HepG2 (cell line): ENCODE measurements at regions not wholly inside any gene's neighbourhood (a gene's known extent, or its start where the extent isn't known, plus 50 kb on each side); places are given as distances from the start of the nearest gene placed in this dataset.

ENCODE experiments used
- ATAC-seq: fragments of 200-7000 bp; cut with Tn5 transposase; 3 replicates; pipeline ENCODE4 v1.9.1; 2020; ENCODE audit warnings: mild to moderate bottlenecking, moderate library complexity
- BruUV-seq: library from RNA; stranded (reverse); fragments of 400-500 nt; replicated peaks from 2 replicates; lab custom pipeline; 2021; lab: Mats Ljungman, UMichigan
- CTCF ChIA-PET: fragments of 300-600 bp; formaldehyde crosslinking; extraction: SDS; loops from one replicate; lab custom pipeline; 2021; ENCODE audit warnings: low total read pairs, inconsistent platforms, low intra/inter-chr PET ratio; lab: Yijun Ruan, JAX
- POLR2A ChIA-PET: fragments of 350-600 bp; sonication (Branson Sonifier 250); formaldehyde crosslinking; loops from one replicate; lab custom pipeline; 2020; ENCODE audit warnings: antibody characterized with exemption, inconsistent platforms; lab: Yijun Ruan, JAX
- DNase-seq: peaks from one replicate; pipeline ENCODE4 v3.0.0-alpha.2; 2015; ENCODE audit warnings: low spot score
- FAIRE-seq: peaks from 3 replicates; lab custom pipeline; 2011; peaks lifted over from hg19 to GRCh38; lab: Jason Lieb, UNC
- H2AFZ ChIP-seq: one replicate; pipeline ENCODE4 v1.6.1; 2011; ENCODE audit warnings: low read length, inconsistent platforms
- H3K27ac ChIP-seq: fragments of 300-600 bp; 3 replicates; pipeline ENCODE4 v1.8.0; 2011; ENCODE audit warnings: mixed run types, mild to moderate bottlenecking, mixed read lengths, low read length, inconsistent platforms; ENCODE audit not compliant: insufficient read depth; ENCODE audit errors: extremely low read length
- H3K27me3 ChIP-seq, 2 experiments: fragments of 200-600 bp in 1 of 2; 2 replicates in 1 of 2; 3 replicates in 1 of 2; pipeline versions ENCODE4 v1.6.0 to v1.8.0; 2011; ENCODE audit warnings: low read length in 2 of 2, mild to moderate bottlenecking in 2 of 2, moderate library complexity in 2 of 2, inconsistent platforms in 1 of 2; ENCODE audit not compliant: insufficient read depth in 2 of 2, control insufficient read depth in 1 of 2
- H3K36me3 ChIP-seq, 2 experiments: fragments of 200-600 bp in 1 of 2; replicated peaks in 1 of 2; 2 replicates in 1 of 2; 3 replicates in 1 of 2; pipeline versions ENCODE4 v1.5.1 to v1.8.0; 2011; ENCODE audit warnings: low read length in 2 of 2, inconsistent platforms in 1 of 2; ENCODE audit not compliant: insufficient read depth in 2 of 2, control insufficient read depth in 1 of 2
- H3K4me1 ChIP-seq: 2 replicates; pipeline ENCODE4 v1.5.1; 2012; ENCODE audit warnings: low read length, inconsistent platforms; ENCODE audit not compliant: insufficient read depth
- H3K4me2 ChIP-seq: 2 replicates; pipeline ENCODE4 v1.6.0; 2011; ENCODE audit warnings: low read depth, low read length, inconsistent platforms
- H3K4me3 ChIP-seq, 3 experiments: fragments of 200-600 bp in 1 of 3; sonication (generic), shearing (Covaris generic) in 1 of 3; replicated peaks in 1 of 3; 2 replicates each; pipeline ENCODE4 v1.5.1; 2011 to 2016; ENCODE audit warnings: low read length in 3 of 3, inconsistent platforms in 2 of 3, low read depth in 2 of 3, mild to moderate bottlenecking in 2 of 3, control low read depth in 1 of 3, mixed read lengths in 1 of 3; ENCODE audit not compliant: insufficient read depth in 1 of 3
- H3K79me2 ChIP-seq: one replicate; pipeline ENCODE4 v1.6.1; 2011; ENCODE audit warnings: low read length, inconsistent platforms; ENCODE audit not compliant: insufficient read depth
- H3K9ac ChIP-seq: 2 replicates; pipeline ENCODE4 v1.6.0; 2011; ENCODE audit warnings: mild to moderate bottlenecking, low read depth, low read length, inconsistent platforms; ENCODE audit not compliant: insufficient read depth
- H3K9me3 ChIP-seq: 2 replicates; pipeline ENCODE4 v1.5.1; 2012; ENCODE audit warnings: mild to moderate bottlenecking, low read length
- H4K20me1 ChIP-seq: 2 replicates; pipeline ENCODE4 v1.6.0; 2011; ENCODE audit warnings: inconsistent platforms, mild to moderate bottlenecking, low read length, moderate library complexity; ENCODE audit not compliant: insufficient read depth
- CAMTA2 ChIP-seq: sonication (generic); formaldehyde crosslinking; IDR thresholded peaks from 2 replicates; pipeline ENCODE4 v1.4.0; 2020; ENCODE audit warnings: mild to moderate bottlenecking, missing genetic modification reagents, borderline replicate concordance
- HMG20A ChIP-seq: IDR thresholded peaks from 2 replicates; pipeline ENCODE4 v1.6.1; 2016; ENCODE audit warnings: borderline replicate concordance
- HNRNPLL ChIP-seq: fragments of 200-400 bp; formaldehyde crosslinking; IDR thresholded peaks from 2 replicates; pipeline ENCODE4 v1.6.1; 2017; ENCODE audit warnings: mild to moderate bottlenecking, low read depth, low read length; ENCODE audit not compliant: poor library complexity, severe bottlenecking
- NR2F6 ChIP-seq, 2 experiments: IDR thresholded peaks; 2 replicates each; pipeline ENCODE4 v1.6.1; 2016; ENCODE audit warnings: antibody characterized with exemption in 1 of 2, mild to moderate bottlenecking in 1 of 2
- PRDM4 ChIP-seq: sonication (generic); formaldehyde crosslinking; IDR thresholded peaks from 2 replicates; pipeline ENCODE4 v1.9.0; 2021; ENCODE audit warnings: missing genetic modification reagents, borderline replicate concordance
- RBM39 ChIP-seq: fragments of 200-400 bp; formaldehyde crosslinking; IDR thresholded peaks from one replicate; pipeline ENCODE4 v1.6.1; 2018; ENCODE audit warnings: antibody characterized with exemption, mild to moderate bottlenecking, low read depth, low read length; ENCODE audit not compliant: poor library complexity, severe bottlenecking
- TAF1 ChIP-seq: sonication (generic); formaldehyde crosslinking; IDR thresholded peaks from 2 replicates; pipeline ENCODE4 v1.4.0; 2020; ENCODE audit warnings: missing genetic modification reagents
- TARDBP ChIP-seq: sonication (generic); formaldehyde crosslinking; IDR thresholded peaks from 2 replicates; pipeline ENCODE4 v1.8.0; 2022; ENCODE audit warnings: mild to moderate bottlenecking, missing genetic modification reagents
- TRIM22 ChIP-seq: fragments of 450-650 bp; IDR thresholded peaks from 2 replicates; pipeline ENCODE4 v1.6.1; 2017
- ZNF331 ChIP-seq: sonication (generic); formaldehyde crosslinking; IDR thresholded peaks from 2 replicates; pipeline ENCODE4 v1.4.0; 2020; ENCODE audit warnings: missing genetic modification reagents
- ZNF333 ChIP-seq: sonication (generic); formaldehyde crosslinking; IDR thresholded peaks from 2 replicates; pipeline ENCODE4 v1.4.0; 2020; ENCODE audit warnings: mild to moderate bottlenecking, missing genetic modification reagents, borderline replicate concordance
- ZNF574 ChIP-seq: sonication (generic); formaldehyde crosslinking; IDR thresholded peaks from 2 replicates; pipeline ENCODE4 v1.4.0; 2020; ENCODE audit warnings: missing genetic modification reagents
- ZNF619 ChIP-seq: sonication (generic); formaldehyde crosslinking; IDR thresholded peaks from 2 replicates; pipeline ENCODE4 v1.4.0; 2020; ENCODE audit warnings: mild to moderate bottlenecking, missing genetic modification reagents
- ZNF720 ChIP-seq: sonication (generic); formaldehyde crosslinking; IDR thresholded peaks from 2 replicates; pipeline ENCODE4 v1.4.0; 2020; ENCODE audit warnings: missing genetic modification reagents
- ZNF776 ChIP-seq: sonication (generic); formaldehyde crosslinking; IDR thresholded peaks from 2 replicates; pipeline ENCODE4 v1.4.0; 2020; ENCODE audit warnings: mild to moderate bottlenecking, missing genetic modification reagents
- WGBS: methylation state at CpG from one replicate; pipeline ENCODE4 v1.1.6; 2017; ENCODE audit warnings: low lambda C conversion rate; 5-methylcytosine and 5-hydroxymethylcytosine counted together
- in situ Hi-C: cut with HindIII; loops from 2 replicates; pipeline ENCODE4 v1.10.0; 2017; ENCODE audit warnings: low pct_unique_long_range_greater_than_20kb; ENCODE audit not compliant: extremely low pct_ligation_motif_present
- intact Hi-C: fragments of 100-400 bp; cut with micrococcal nuclease; formaldehyde crosslinking; loops from one replicate; pipeline ENCODE4 v1.10.0; 2022; ENCODE audit not compliant: unreplicated experiment

GRCh38 chr4:3827616-3828492 lies 61.7 kb downstream of the ADRA2C start:
- no peaks in the 10 kb centered on the region for H3K79me2 ChIP-seq
- no peaks in the 10 kb centered on the region for H3K36me3 ChIP-seq
- ATAC-seq = peak; percentile 75
- no peaks in the 10 kb centered on the region for H3K9me3 ChIP-seq
- peak overlapping the region; percentile 4 to 61 (median 5); a peak in 3 of 6 replicates for H3K4me3 ChIP-seq
- intact Hi-C loops = loop anchor here (10.0 kb wide), 1 partner anchor 47 kb away; no protein-coding TSS in a partner anchor
- ChIA-PET POLR2A (interaction anchor here (1.1 to 6.4 kb wide), 11 partner anchors 8 to 128 kb away, joined by 3 to 88 read pairs (median 10); no protein-coding TSS in a partner anchor), CTCF (no interaction called here)
- H2AFZ ChIP-seq = no peak overlapping the region
- 41% methylated on average over 7 of the region's 24 CpGs for WGBS
- peak overlapping the region; percentile 79 for H3K4me2 ChIP-seq
- peak; percentile 85 for DNase-seq
- in situ Hi-C loops = no loop called here
- peaks cover 100% of the 10 kb centered on the region for H3K4me1 ChIP-seq
- no TSS peak for BruUV-seq
- H4K20me1 ChIP-seq = no peaks in the 10 kb centered on the region
- H3K27ac ChIP-seq = peak overlapping the region; percentile 91
- no peaks in the 10 kb centered on the region for H3K27me3 ChIP-seq
- peak; percentile 71 for FAIRE-seq
- peak overlapping the region; percentile 47 for H3K9ac ChIP-seq
- TF ChIP-seq ZNF619 (CRISPR knock-in tag) (no peak), PRDM4 (CRISPR knock-in tag) (no peak), ZNF331 (peak; percentile 83), ZNF333 (no peak; the same call in 1 of the 2 replicates), TRIM22 (no peak), TAF1 (CRISPR knock-in tag) (no peak; the same call in 1 of the 2 replicates), ZNF776 (CRISPR knock-in tag) (peak; percentile 91), RBM39 (peak; percentile 64), NR2F6 (IDR thresholded peaks at IDR 0.05) (peak; percentile 94), NR2F6 (CRISPR knock-in tag; IDR thresholded peaks at IDR 0.05) (peak; percentile 98), HNRNPLL (peak; percentile 47), TARDBP (CRISPR knock-in tag) (peak; percentile 65; the same call in 1 of the 2 replicates), CAMTA2 (CRISPR knock-in tag) (no peak), HMG20A (peak; percentile 58; the same call in 1 of the 2 replicates), ZNF574 (CRISPR knock-in tag) (peak; percentile 80), ZNF720 (no peak)
